ENCODE measurements at regions not wholly inside any gene's neighbourhood (a gene's known extent, or its start where the extent isn't known, plus 50 kb on each side); places are given as distances from the start of the nearest gene placed in this dataset.

DNA sequence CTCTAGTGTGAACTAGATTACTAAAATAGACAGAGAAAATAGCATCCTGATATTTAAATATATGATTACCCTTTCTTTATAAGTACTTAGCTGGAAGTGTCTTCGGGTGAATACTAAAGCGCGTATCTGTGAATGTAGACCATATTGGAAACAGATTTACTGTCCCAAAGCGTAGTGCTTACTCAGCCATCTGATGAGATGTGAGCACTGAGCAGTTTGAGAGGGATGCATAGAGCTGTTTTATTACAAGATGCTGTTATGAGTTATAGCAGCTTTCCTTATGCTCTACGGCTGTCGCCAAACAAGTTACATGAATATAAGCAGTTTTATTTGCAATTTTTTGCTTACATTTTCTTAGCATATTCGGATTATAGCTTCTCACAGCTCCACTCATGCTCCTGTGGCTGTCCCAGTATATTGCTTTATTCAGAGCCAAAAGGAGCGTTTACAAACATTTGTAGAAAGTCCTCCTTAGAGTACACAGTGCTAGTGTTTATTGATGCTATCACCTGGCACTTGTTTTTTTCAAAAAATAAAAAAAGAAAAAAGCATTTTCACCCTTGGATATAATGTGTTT is 981.4 kb upstream of the WWC1 start:
- in situ Hi-C loops (cut with HindIII; ENCODE audit: low pct_ligation_motif_present, low pct_unique_long_range_greater_than_20kb, low sequenced_read_pairs): no loop called here
- DNase-seq: no peak

DNA sequence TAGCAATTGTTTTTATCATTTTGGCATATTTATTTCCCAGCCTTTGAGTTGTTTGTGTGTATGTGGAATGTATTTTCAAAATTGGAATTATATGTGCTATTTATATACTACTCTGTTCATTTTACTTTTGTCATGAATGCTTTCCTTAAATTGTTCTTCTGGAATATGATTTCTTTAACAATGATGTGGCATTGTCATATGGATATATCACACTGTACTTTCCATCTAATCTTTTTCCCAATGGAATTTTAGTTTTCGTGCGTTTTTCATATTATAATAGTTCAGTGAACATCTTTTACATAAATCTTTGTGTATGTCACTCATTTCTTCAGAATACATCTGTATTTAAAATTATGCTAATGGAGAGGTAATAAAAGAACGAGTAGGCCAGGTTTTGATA is 980.1 kb upstream of the WWC1 start:
- DNase-seq: no peak
- in situ Hi-C loops (cut with HindIII; ENCODE audit: low pct_ligation_motif_present, low pct_unique_long_range_greater_than_20kb, low sequenced_read_pairs): no loop called here

- in situ Hi-C loops (cut with HindIII; ENCODE audit: low pct_ligation_motif_present, low pct_unique_long_range_greater_than_20kb, low sequenced_read_pairs): no loop called here
- DNase-seq: no peak
Measured at GRCh38 chr5:167312225-167312624, 979.2 kb upstream of the WWC1 start.

- in situ Hi-C loops (cut with HindIII; ENCODE audit: low pct_ligation_motif_present, low pct_unique_long_range_greater_than_20kb, low sequenced_read_pairs): no loop called here
- DNase-seq: no peak
Measured at GRCh38 chr5:167315762-167316161, 975.7 kb upstream of the WWC1 start.

DNA sequence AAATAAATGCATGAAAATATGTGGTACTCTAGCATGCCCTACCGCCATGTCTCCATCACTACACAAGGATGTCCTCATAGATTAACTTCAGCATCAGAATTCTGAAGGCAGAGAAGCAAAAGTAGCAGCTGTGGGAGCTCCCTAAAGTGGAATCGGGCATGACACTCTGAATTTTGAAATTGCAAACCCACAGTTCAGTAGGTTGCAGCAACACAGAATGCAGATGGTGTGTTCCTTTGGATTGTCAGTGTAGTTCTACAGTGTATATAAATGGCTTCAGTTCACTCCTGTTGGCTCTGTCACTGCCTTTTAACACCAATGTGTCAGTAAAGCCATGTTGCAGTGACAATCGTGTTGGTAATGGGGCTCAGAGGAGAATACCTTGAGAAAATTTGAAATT is 973.6 kb upstream of the WWC1 start:
- DNase-seq: no peak
- in situ Hi-C loops (cut with HindIII; ENCODE audit: low pct_ligation_motif_present, low pct_unique_long_range_greater_than_20kb, low sequenced_read_pairs): no loop called here

GRCh38 chr5:167319243-167319642 is 972.2 kb upstream of the WWC1 start:
- in situ Hi-C loops (cut with HindIII; ENCODE audit: low pct_ligation_motif_present, low pct_unique_long_range_greater_than_20kb, low sequenced_read_pairs): no loop called here
- no peak for DNase-seq

- in situ Hi-C loops (cut with HindIII; ENCODE audit: low pct_ligation_motif_present, low pct_unique_long_range_greater_than_20kb, low sequenced_read_pairs): no loop called here
- DNase-seq: no peak
Measured at GRCh38 chr5:167320019-167320418, 971.4 kb upstream of the WWC1 start.

DNA sequence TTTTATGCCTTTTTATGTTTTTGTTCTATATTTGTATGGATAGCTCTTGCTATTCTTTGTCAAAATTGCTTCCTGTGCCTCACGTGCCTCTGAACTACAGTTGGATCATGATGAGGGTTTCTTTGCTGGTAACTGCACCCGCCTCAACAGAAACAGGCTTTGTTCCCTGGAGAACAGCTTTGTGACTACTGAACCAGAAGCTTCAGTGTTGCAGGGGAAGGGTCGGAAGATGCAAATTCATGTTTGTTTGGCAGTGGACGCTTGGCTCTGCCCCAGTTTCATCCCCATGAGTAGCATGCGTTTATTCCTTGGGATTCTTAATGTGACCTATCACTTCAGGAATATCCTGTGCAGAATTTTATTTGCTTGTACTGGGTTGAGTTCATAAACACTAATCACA is 959.1 kb upstream of the WWC1 start:
- no peak for DNase-seq
- in situ Hi-C loops (cut with HindIII; ENCODE audit: low pct_ligation_motif_present, low pct_unique_long_range_greater_than_20kb, low sequenced_read_pairs): no loop called here

DNA sequence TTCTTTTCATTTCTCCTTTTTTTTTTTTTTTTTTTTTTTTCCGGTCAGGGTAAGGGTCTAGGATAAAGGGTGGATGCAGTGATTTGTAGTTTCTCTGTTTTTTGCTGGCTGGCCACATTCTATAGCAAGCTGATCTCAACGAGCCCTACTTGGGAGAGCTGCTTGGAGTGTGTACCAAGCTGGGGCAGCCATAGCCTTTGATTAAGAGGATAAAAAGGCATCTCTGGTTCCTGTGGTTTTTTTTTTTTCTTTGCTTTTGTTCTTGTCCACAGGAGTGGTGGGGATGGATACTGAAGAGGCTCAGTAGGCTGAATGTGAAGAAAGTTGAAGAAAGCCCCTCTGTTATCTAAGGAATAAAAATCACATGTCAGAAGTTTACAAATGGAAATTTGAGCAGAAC is 955.3 kb upstream of the WWC1 start:
- DNase-seq: no peak

GRCh38 chr5:167339205-167339604 is 952.2 kb upstream of the WWC1 start:
- in situ Hi-C loops (cut with HindIII; ENCODE audit: low pct_ligation_motif_present, low pct_unique_long_range_greater_than_20kb, low sequenced_read_pairs): no loop called here
- DNase-seq: no peak

More for the DNA sequence above, 955.3 kb upstream of the WWC1 start:
- in situ Hi-C loops (cut with HindIII; ENCODE audit: low pct_ligation_motif_present, low pct_unique_long_range_greater_than_20kb, low sequenced_read_pairs): no loop called here

GRCh38 chr5:167346461-167346860 is 945.0 kb upstream of the WWC1 start:
- in situ Hi-C loops (cut with HindIII; ENCODE audit: low pct_ligation_motif_present, low pct_unique_long_range_greater_than_20kb, low sequenced_read_pairs): no loop called here
- DNase-seq: no peak

DNA sequence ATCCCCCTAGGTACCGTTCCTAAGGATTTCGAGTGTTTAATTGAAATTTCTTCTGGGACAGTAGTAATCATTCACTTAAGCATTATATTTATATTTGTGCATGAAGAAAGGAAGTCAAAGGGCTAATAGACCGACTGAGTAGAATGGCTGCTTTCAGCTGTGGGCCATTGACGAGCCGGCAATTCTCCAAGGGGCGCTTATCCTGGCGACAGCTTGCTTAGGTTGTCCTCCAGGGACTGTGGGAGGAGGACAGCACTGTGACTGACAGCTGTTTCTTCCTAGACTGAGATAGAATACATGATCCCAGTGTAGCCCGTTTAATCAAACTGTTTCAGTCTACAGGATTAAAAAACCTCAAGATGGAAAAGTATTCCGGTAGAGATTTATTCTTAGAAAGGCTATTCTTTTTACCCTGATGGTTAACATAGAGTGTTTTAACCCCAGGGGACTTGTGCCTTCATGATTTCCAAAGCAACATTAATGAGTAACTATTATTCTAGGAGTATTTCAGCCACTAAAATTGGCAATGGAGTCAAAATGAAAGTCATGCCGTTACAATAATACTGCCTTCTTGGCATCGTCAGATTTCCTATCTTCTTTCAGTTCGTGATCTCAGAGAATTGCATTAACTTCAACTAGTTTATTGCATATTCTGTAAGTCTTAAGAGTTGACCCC is 943.1 kb upstream of the WWC1 start:
- in situ Hi-C loops (cut with HindIII; ENCODE audit: low pct_ligation_motif_present, low pct_unique_long_range_greater_than_20kb, low sequenced_read_pairs): no loop called here
- no peak for DNase-seq

DNA sequence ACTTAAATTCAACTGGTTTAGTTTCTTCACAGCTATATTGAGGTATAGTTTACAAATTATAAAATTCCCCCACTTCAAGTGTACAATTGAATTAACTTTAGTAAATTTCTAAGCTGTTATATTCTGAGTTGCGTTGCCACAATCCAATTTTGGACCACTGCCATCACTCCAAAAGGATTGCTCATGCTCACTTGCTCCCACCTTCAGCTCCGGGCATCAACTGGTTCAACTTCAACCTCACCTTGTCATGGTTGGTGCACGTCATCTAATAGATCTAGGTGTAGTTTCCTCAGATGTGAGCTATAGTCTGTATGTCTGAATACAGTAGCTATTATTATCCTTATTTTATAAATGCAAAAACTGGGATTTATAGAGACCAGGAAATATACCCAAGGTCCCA is 942.5 kb upstream of the WWC1 start:
- no peak for DNase-seq
- in situ Hi-C loops (cut with HindIII; ENCODE audit: low pct_ligation_motif_present, low pct_unique_long_range_greater_than_20kb, low sequenced_read_pairs): no loop called here

- DNase-seq: no peak
- in situ Hi-C loops (cut with HindIII; ENCODE audit: low pct_ligation_motif_present, low pct_unique_long_range_greater_than_20kb, low sequenced_read_pairs): no loop called here
Measured at GRCh38 chr5:167351316-167351715, 940.1 kb upstream of the WWC1 start.

DNA sequence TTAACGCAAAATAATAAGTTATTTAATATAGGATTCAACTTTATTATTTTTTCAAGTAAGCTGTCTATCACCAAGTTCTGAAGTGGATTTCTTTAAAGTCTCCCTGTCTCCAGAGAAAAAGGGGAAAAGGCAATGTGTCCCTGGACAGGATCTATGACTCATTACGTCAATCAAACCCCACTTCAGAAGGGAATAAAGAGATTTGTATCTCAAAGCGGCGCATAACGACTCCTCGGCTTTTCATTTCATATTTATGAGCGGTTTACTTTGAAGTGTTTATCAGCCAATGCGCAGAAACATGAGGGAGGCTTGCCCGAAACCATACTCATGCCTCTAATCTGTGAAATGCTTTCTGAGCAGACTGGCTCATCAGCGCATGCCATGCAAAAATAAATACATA is 938.6 kb upstream of the WWC1 start:
- DNase-seq: no peak
- in situ Hi-C loops (cut with HindIII; ENCODE audit: low pct_ligation_motif_present, low pct_unique_long_range_greater_than_20kb, low sequenced_read_pairs): no loop called here

GRCh38 chr5:167355346-167355745 is 936.1 kb upstream of the WWC1 start:
- in situ Hi-C loops (cut with HindIII; ENCODE audit: low pct_ligation_motif_present, low pct_unique_long_range_greater_than_20kb, low sequenced_read_pairs): no loop called here

DNA sequence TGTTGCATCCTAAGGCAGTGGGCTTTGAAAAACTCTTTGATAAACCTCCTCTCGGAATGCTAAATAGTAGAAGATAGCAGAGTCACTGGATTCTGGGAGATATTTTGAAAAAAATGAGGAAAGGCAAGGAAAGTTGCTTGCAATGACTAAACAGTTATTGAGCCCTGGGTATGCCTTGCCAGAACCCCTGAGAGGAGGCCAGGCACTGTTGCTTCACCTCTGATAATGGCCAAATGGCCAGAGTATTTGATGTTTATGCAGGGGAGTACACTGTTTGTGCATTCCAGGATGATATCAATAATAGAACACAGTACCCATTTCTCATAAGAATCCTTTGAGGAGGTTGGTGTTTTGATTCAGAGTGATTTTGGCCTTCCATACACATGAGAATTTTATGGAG is 935.1 kb upstream of the WWC1 start:
- in situ Hi-C loops (cut with HindIII; ENCODE audit: low pct_ligation_motif_present, low pct_unique_long_range_greater_than_20kb, low sequenced_read_pairs): no loop called here
- DNase-seq: no peak

More at GRCh38 chr5:167355346-167355745, 936.1 kb upstream of the WWC1 start:
- no peak for DNase-seq

- DNase-seq: no peak
- in situ Hi-C loops (cut with HindIII; ENCODE audit: low pct_ligation_motif_present, low pct_unique_long_range_greater_than_20kb, low sequenced_read_pairs): no loop called here
Measured at GRCh38 chr5:167358868-167359492, 932.5 kb upstream of the WWC1 start.

- in situ Hi-C loops (cut with HindIII; ENCODE audit: low pct_ligation_motif_present, low pct_unique_long_range_greater_than_20kb, low sequenced_read_pairs): no loop called here
- no peak for DNase-seq
Measured at GRCh38 chr5:167361795-167362194, 929.6 kb upstream of the WWC1 start.

- DNase-seq: no peak
- in situ Hi-C loops (cut with HindIII; ENCODE audit: low pct_ligation_motif_present, low pct_unique_long_range_greater_than_20kb, low sequenced_read_pairs): no loop called here
Measured at GRCh38 chr5:167363065-167363464, 928.4 kb upstream of the WWC1 start.
